ENCODE measurements at regions not wholly inside any gene's neighbourhood (a gene's known extent, or its start where the extent isn't known, plus 50 kb on each side); places are given as distances from the start of the nearest gene placed in this dataset.

DNA sequence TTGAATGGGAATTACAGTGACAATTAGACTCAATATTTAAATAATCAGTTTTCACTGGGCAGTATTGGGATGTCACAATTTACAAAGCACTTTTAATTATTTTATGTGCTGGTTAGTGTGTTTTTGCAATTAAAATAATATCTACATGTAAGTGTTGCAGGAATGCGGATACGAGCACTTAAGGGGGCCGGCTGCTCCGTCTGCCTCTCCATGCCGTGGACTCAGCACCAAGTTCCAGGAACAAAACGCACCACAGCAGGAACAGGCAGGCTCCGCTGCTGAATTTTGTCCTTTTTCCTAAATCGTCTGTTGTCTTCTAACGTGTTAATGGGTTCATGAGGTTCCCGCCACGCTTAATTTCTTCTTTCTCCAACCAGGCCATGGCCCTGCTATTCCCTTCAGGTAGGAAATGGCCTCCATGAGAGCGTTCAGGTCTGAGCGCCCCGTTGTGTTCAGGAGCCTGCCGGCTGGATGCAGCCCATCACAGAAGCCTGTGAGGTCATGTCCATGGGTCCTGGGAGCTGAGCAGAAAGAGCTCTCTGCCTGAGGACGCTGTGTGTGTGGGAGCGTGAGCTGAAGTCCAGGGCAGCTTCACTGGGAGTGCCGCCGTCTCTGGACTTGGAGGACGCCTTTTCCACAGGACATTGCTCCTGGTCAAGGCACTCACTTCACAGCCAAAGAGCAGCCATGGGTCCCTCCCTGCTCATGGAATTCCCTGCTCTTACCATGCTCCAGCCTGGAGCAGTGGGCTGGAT is 730.3 kb downstream of the BRD1 start:
- H3K27ac ChIP-seq: no peak overlapping the region
- no peaks in the 10 kb centered on the region for H3K4me1 ChIP-seq
- WGBS, 5 donors: 86 to 91% (median 86%) methylated on average over 20 of the region's 20 CpGs
- no peak overlapping the region for H3K4me3 ChIP-seq
- H3K9me3 ChIP-seq: no peaks in the 10 kb centered on the region
- H3K36me3 ChIP-seq: no peaks in the 10 kb centered on the region
- intact Hi-C loops (cut with DNase I; ENCODE audit: low total_unique reads): no loop called here
- TF ChIP-seq POLR2A (IDR thresholded peaks at IDR 0.05): no peak
- TF ChIP-seq POLR2AphosphoS5 (IDR thresholded peaks at IDR 0.05): no peak
- TF ChIP-seq, protein P1, sequence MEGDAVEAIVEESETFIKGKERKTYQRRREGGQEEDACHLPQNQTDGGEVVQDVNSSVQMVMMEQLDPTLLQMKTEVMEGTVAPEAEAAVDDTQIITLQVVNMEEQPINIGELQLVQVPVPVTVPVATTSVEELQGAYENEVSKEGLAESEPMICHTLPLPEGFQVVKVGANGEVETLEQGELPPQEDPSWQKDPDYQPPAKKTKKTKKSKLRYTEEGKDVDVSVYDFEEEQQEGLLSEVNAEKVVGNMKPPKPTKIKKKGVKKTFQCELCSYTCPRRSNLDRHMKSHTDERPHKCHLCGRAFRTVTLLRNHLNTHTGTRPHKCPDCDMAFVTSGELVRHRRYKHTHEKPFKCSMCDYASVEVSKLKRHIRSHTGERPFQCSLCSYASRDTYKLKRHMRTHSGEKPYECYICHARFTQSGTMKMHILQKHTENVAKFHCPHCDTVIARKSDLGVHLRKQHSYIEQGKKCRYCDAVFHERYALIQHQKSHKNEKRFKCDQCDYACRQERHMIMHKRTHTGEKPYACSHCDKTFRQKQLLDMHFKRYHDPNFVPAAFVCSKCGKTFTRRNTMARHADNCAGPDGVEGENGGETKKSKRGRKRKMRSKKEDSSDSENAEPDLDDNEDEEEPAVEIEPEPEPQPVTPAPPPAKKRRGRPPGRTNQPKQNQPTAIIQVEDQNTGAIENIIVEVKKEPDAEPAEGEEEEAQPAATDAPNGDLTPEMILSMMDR (IDR thresholded peaks at IDR 0.05 in 8 of 11, conservative IDR thresholded peaks at IDR 0.05 in 3 of 11): no peak
- H3K27me3 ChIP-seq (replicated peaks in 1 of 7): peaks cover 0 to 37% (median 0%) of the 10 kb centered on the region in 7 donors
- DNase-seq: no peak

DNA sequence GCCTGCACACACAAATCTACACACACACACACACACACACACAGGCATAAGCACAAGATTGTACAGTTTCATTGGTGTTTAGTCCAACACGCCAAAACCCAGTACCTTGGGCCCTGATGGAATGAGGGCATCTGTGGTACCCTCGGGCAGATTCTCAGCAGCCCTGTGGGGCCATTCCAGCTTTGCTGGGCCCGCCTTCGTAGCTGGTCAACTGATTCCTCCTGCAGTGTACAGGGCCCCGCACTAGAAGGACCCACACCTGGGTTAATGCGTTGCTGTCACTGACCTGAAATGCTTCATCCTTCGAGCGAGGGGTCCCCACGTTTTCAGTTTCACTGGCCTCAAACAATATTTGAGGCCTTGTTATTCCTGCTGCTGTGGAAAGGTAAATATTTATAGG is 731.2 kb downstream of the BRD1 start:
- 86 to 95% (median 89%) methylated on average over 9 of the region's 9 CpGs for WGBS, 5 donors
- Histone ChIP-seq H3K9me3 (no peaks in the 10 kb centered on the region), H3K27me3 (replicated peaks in 1 of 7) (peaks cover 0 to 38% (median 0%) of the 10 kb centered on the region in 7 donors), H3K36me3 (no peaks in the 10 kb centered on the region), H3K4me1 (no peaks in the 10 kb centered on the region), H3K27ac (no peak overlapping the region), H3K4me3 (no peak overlapping the region)
- no peak for DNase-seq
- TF ChIP-seq POLR2A (IDR thresholded peaks at IDR 0.05) (no peak), POLR2AphosphoS5 (IDR thresholded peaks at IDR 0.05) (no peak)
- TF ChIP-seq, protein P1 (IDR thresholded peaks at IDR 0.05 in 8 of 11, conservative IDR thresholded peaks at IDR 0.05 in 3 of 11): no peak
- intact Hi-C loops (cut with DNase I; ENCODE audit: low total_unique reads): no loop called here

DNA sequence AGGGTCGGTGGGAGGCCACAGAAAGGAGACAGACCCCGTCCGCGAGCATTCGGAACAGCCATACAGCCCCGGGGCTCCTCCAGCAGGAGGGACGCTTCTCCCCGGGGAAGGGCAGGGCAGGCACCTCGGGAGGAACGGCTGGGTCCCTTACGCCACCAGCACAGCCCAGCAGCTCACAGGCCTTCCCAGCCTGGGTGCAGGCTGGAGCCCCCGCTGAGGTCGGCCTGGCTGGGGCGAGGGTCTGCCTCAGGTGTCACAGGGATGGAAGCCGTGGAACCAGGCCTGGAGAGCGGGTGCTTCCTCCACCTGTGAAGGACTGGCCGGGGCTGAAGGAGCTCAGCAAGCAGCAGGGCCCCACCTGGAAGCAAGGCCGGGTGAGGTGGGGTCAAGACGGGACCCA is 732.3 kb downstream of the BRD1 start:
- Histone ChIP-seq H3K27ac (no peak overlapping the region), H3K27me3 (replicated peaks in 1 of 7) (peaks cover 0 to 35% (median 0%) of the 10 kb centered on the region in 7 donors), H3K9me3 (no peaks in the 10 kb centered on the region), H3K4me3 (no peak overlapping the region), H3K4me1 (no peaks in the 10 kb centered on the region), H3K36me3 (no peaks in the 10 kb centered on the region)
- 83 to 94% (median 92%) methylated on average over 16 to 19 of the region's 19 CpGs for WGBS, 5 donors
- intact Hi-C loops (cut with DNase I; ENCODE audit: low total_unique reads): no loop called here
- TF ChIP-seq POLR2AphosphoS5 (IDR thresholded peaks at IDR 0.05) (no peak), POLR2A (IDR thresholded peaks at IDR 0.05) (no peak)
- TF ChIP-seq, protein P1 (IDR thresholded peaks at IDR 0.05 in 8 of 11, conservative IDR thresholded peaks at IDR 0.05 in 3 of 11): no peak
- DNase-seq: peak; percentile 60

DNA sequence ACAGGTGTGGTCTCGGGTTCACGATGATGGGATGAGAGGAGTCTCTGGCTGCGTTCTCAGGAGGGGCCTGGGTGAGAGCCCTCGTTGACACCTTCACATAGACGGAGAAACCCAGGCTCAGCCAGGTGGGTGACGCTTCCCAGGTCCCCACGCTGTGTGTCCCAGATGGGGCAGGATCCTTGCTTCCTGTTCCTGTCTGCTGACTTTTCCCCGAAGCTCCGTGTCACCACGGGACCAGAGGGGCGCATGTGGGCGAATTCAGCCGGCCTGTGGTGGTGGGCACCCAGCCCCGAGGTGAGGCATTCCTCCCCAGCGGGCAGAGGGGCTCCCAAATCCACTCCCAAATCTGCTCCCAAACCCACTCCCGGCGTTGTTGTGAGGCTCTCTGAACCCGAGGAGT is 732.8 kb downstream of the BRD1 start:
- H3K4me3 ChIP-seq: no peak overlapping the region
- DNase-seq: no peak
- H3K27ac ChIP-seq: no peak overlapping the region
- H3K9me3 ChIP-seq: no peaks in the 10 kb centered on the region
- H3K36me3 ChIP-seq: no peaks in the 10 kb centered on the region
- H3K27me3 ChIP-seq (replicated peaks in 1 of 7): peaks cover 0 to 36% (median 0%) of the 10 kb centered on the region in 7 donors
- intact Hi-C loops (cut with DNase I; ENCODE audit: low total_unique reads): no loop called here
- 80 to 90% (median 84%) methylated on average over 15 to 18 of the region's 18 CpGs for WGBS, 5 donors
- no peak for TF ChIP-seq POLR2A (IDR thresholded peaks at IDR 0.05)
- no peaks in the 10 kb centered on the region for H3K4me1 ChIP-seq

All from spleen (tissue), 11 donors.